WTC11 (cell line): ENCODE measurements at regions not wholly inside any gene's neighbourhood (a gene's known extent, or its start where the extent isn't known, plus 50 kb on each side); places are given as distances from the start of the nearest gene placed in this dataset.

Experiments used
- ATF1 ChIP-seq: sonication (generic); formaldehyde crosslinking; IDR thresholded peaks from 2 replicates; pipeline ENCODE4 v1.8.1; 2023; ENCODE audit warnings: mild to moderate bottlenecking, moderate library complexity, missing genetic modification reagents
- ESRRA ChIP-seq: sonication (generic); formaldehyde crosslinking; IDR thresholded peaks from 2 replicates; pipeline ENCODE4 v1.8.1; 2022; ENCODE audit warnings: mild to moderate bottlenecking, missing genetic modification reagents, borderline replicate concordance
- FOXJ3 ChIP-seq: sonication (generic); formaldehyde crosslinking; IDR thresholded peaks from 2 replicates; pipeline ENCODE4 v1.9.0; 2021; ENCODE audit warnings: missing genetic modification reagents, mild to moderate bottlenecking, borderline replicate concordance
- NR2C2 ChIP-seq: sonication (generic); formaldehyde crosslinking; IDR thresholded peaks from 2 replicates; pipeline ENCODE4 v1.8.0; 2022; ENCODE audit warnings: mild to moderate bottlenecking, missing genetic modification reagents
- TF ChIP-seq, protein P1 (sequence below): fragments of 200-600 bp; IDR thresholded peaks from 2 replicates; pipeline ENCODE4 v1.8.0; 2022; ENCODE audit warnings: antibody characterized with exemption

DNA sequence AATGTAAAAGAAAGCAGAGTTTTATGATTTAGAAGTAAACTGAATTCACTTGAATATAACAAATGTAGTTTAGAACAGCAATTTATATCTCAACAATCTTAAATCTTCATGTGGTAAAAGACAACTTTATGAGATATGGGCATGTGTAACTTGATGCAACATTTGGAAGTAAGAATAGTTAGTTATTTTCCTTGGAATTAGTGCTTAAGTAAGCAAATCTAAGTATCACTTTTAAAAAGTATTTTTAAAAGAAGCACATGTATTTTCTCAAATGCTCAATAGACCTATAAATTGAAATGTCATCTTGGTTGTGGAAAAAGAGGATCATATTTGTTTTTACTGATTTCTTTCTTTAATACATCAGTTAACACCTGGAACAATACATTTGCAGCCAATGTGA, 340.3 kb upstream of the CDH6 start:
- TF ChIP-seq ESRRA (CRISPR knock-in tag): no peak
- TF ChIP-seq FOXJ3 (CRISPR knock-in tag): no peak
- TF ChIP-seq NR2C2 (CRISPR knock-in tag): no peak
- no peak for TF ChIP-seq ATF1
- TF ChIP-seq, protein P1, sequence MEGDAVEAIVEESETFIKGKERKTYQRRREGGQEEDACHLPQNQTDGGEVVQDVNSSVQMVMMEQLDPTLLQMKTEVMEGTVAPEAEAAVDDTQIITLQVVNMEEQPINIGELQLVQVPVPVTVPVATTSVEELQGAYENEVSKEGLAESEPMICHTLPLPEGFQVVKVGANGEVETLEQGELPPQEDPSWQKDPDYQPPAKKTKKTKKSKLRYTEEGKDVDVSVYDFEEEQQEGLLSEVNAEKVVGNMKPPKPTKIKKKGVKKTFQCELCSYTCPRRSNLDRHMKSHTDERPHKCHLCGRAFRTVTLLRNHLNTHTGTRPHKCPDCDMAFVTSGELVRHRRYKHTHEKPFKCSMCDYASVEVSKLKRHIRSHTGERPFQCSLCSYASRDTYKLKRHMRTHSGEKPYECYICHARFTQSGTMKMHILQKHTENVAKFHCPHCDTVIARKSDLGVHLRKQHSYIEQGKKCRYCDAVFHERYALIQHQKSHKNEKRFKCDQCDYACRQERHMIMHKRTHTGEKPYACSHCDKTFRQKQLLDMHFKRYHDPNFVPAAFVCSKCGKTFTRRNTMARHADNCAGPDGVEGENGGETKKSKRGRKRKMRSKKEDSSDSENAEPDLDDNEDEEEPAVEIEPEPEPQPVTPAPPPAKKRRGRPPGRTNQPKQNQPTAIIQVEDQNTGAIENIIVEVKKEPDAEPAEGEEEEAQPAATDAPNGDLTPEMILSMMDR: no peak
